IMR-90 (cell line): ENCODE measurements at regions not wholly inside any gene's neighbourhood (a gene's known extent, or its start where the extent isn't known, plus 50 kb on each side); places are given as distances from the start of the nearest gene placed in this dataset.
A peak's percentile ranks its signal among the peaks of the same experiment; 100 is the strongest.

Source experiments
- ATAC-seq: fragments of 200-7000 bp; cut with Tn5 transposase; 2 replicates; pipeline ENCODE4 v1.9.1; 2020; ENCODE audit warnings: low read depth, mild to moderate bottlenecking, moderate library complexity
- BruUV-seq: library from RNA; stranded (reverse); fragments of 400-500 nt; replicated peaks from 2 replicates; lab custom pipeline; 2021; lab: Mats Ljungman, UMichigan
- CTCF ChIA-PET: fragments of 300-600 bp; formaldehyde crosslinking; extraction: SDS; loops from one replicate; lab custom pipeline; 2021; ENCODE audit warnings: antibody characterized with exemption; lab: Yijun Ruan, JAX
- POLR2A ChIA-PET: fragments of 300-600 bp; sonication (Branson Sonifier 250); formaldehyde crosslinking; loops from one replicate; lab custom pipeline; 2022; ENCODE audit warnings: antibody characterized with exemption; ENCODE audit not compliant: unreplicated experiment; lab: Charles Lee
- DNase-seq: peaks from one replicate; pipeline ENCODE4 v3.0.0; 2013
- H2AFZ ChIP-seq: replicated peaks from 2 replicates; pipeline ENCODE3; 2013; ENCODE audit warnings: low read length, mild to moderate bottlenecking; ENCODE audit not compliant: poor library complexity
- H2AK5ac ChIP-seq: 2 replicates; pipeline ENCODE4 v1.6.1; 2013; ENCODE audit warnings: low read depth, low read length, inconsistent platforms
- H2AK9ac ChIP-seq: replicated peaks from 2 replicates; pipeline ENCODE3; 2013; ENCODE audit warnings: mild to moderate bottlenecking, low read depth, low read length, moderate library complexity; ENCODE audit not compliant: poor library complexity
- H2BK120ac ChIP-seq: 2 replicates; pipeline ENCODE4 v1.6.1; 2013; ENCODE audit warnings: low read depth, low read length, inconsistent platforms
- H2BK15ac ChIP-seq: 3 replicates; pipeline ENCODE4 v1.6.1; 2013; ENCODE audit warnings: low read depth, low read length, inconsistent platforms
- H2BK20ac ChIP-seq: 2 replicates; pipeline ENCODE4 v1.6.1; 2013; ENCODE audit warnings: low read depth, mild to moderate bottlenecking, inconsistent platforms, low read length, moderate library complexity
- H2BK5ac ChIP-seq: 2 replicates; pipeline ENCODE4 v1.6.1; 2013; ENCODE audit warnings: mild to moderate bottlenecking, low read depth, low read length, inconsistent platforms; ENCODE audit not compliant: poor library complexity, severe bottlenecking
- H3K14ac ChIP-seq: replicated peaks from 2 replicates; pipeline ENCODE4 v1.6.1; 2013; ENCODE audit warnings: low read depth, low read length, inconsistent platforms
- H3K18ac ChIP-seq: 2 replicates; pipeline ENCODE4 v1.6.1; 2013; ENCODE audit warnings: low read depth, low read length, control low read depth
- H3K23ac ChIP-seq: 2 replicates; pipeline ENCODE4 v1.6.1; 2013; ENCODE audit warnings: low read depth, low read length, inconsistent platforms
- H3K27ac ChIP-seq: 2 replicates; pipeline ENCODE4 v1.5.1; 2013; ENCODE audit warnings: mild to moderate bottlenecking, control low read depth, low read length; ENCODE audit not compliant: insufficient read depth
- H3K27me3 ChIP-seq: 2 replicates; pipeline ENCODE4 v1.6.1; 2013; ENCODE audit warnings: low read length; ENCODE audit not compliant: control insufficient read depth, insufficient read depth
- H3K36me3 ChIP-seq: 2 replicates; pipeline ENCODE4 v1.6.1; 2013; ENCODE audit warnings: low read length, mixed read lengths; ENCODE audit not compliant: control insufficient read depth, insufficient read depth
- H3K4ac ChIP-seq: 2 replicates; pipeline ENCODE4 v1.6.1; 2013; ENCODE audit warnings: low read depth, low read length, inconsistent platforms
- H3K4me1 ChIP-seq: 2 replicates; pipeline ENCODE4 v1.6.1; 2013; ENCODE audit warnings: low read length, mixed read lengths; ENCODE audit not compliant: control insufficient read depth, insufficient read depth
- H3K4me2 ChIP-seq: 2 replicates; pipeline ENCODE4 v1.6.1; 2013; ENCODE audit warnings: low read depth, mild to moderate bottlenecking, control low read depth, low read length, moderate library complexity
- H3K4me3 ChIP-seq: 2 replicates; pipeline ENCODE4 v1.5.1; 2013; ENCODE audit warnings: low read depth, mild to moderate bottlenecking, control low read depth, low read length, moderate library complexity; ENCODE audit not compliant: insufficient read depth
- H3K56ac ChIP-seq: 2 replicates; pipeline ENCODE4 v1.6.1; 2013; ENCODE audit warnings: low read length, inconsistent platforms; ENCODE audit not compliant: insufficient read depth; ENCODE audit errors: extremely low read depth
- H3K79me1 ChIP-seq, 2 experiments: 2 replicates each; pipeline ENCODE4 v1.6.1; 2013; ENCODE audit warnings: low read length in 2 of 2, inconsistent platforms in 1 of 2, low read depth in 1 of 2
- H3K9ac ChIP-seq: 2 replicates; pipeline ENCODE4 v1.6.1; 2013; ENCODE audit warnings: low read depth, low read length, control low read depth
- H3K9me1 ChIP-seq: 2 replicates; pipeline ENCODE4 v1.6.1; 2013; ENCODE audit warnings: low read length, inconsistent platforms; ENCODE audit not compliant: insufficient read depth
- H3K9me3 ChIP-seq: 2 replicates; pipeline ENCODE4 v1.6.1; 2013; ENCODE audit warnings: low read length; ENCODE audit not compliant: control insufficient read depth, insufficient read depth
- H4K20me1 ChIP-seq: 2 replicates; pipeline ENCODE4 v1.6.1; 2013; ENCODE audit warnings: low read length, inconsistent platforms; ENCODE audit not compliant: insufficient read depth
- H4K5ac ChIP-seq: 2 replicates; pipeline ENCODE4 v1.6.1; 2013; ENCODE audit warnings: mild to moderate bottlenecking, low read depth, low read length, control low read depth
- H4K8ac ChIP-seq, 2 experiments: 2 replicates each; pipeline ENCODE4 v1.6.1; 2013; ENCODE audit warnings: low read depth in 2 of 2, low read length in 2 of 2, control low read depth in 1 of 2, inconsistent platforms in 1 of 2
- H4K91ac ChIP-seq: 2 replicates; pipeline ENCODE4 v1.6.1; 2013; ENCODE audit warnings: low read depth, low read length, inconsistent platforms; ENCODE audit not compliant: insufficient read depth
- MAFK ChIP-seq: IDR thresholded peaks from 2 replicates; pipeline ENCODE4 v1.6.1; 2012; ENCODE audit warnings: low read depth, low read length, improper control_type of control experiment
- RFX5 ChIP-seq: IDR thresholded peaks from 2 replicates; pipeline ENCODE4 v1.8.0; 2012; ENCODE audit warnings: low read depth, mild to moderate bottlenecking, low read length, moderate library complexity
- WGBS, 2 experiments: methylation state at CpG; one replicate each; pipeline versions ENCODE4 v1.1.5 to v1.1.7; 2013; ENCODE audit warnings: missing lambda C conversion rate in 2 of 2; ENCODE audit not compliant: insufficient read length in 1 of 2; ENCODE audit errors: extremely low coverage in 2 of 2; 5-methylcytosine and 5-hydroxymethylcytosine counted together
- dilution Hi-C: fragments of 300-500 bp; cut with HindIII; formaldehyde crosslinking; loops from one replicate; pipeline ENCODE4 v1.14.3; 2018; ENCODE audit warnings: low sequenced_read_pairs; ENCODE audit not compliant: unreplicated experiment
- in situ Hi-C: fragments of 300-500 bp; cut with MboI; formaldehyde crosslinking; loops from 3 replicates; pipeline ENCODE4 v1.14.3; 2019; ENCODE audit warnings: low sequenced_read_pairs, inconsistent platforms, mixed read lengths
- intact Hi-C: fragments of 100-400 bp; cut with micrococcal nuclease; formaldehyde crosslinking; loops from 2 replicates; pipeline ENCODE4 v1.10.0; 2022

- H4K5ac ChIP-seq, result no peak overlapping the region
- no peak overlapping the region for H3K18ac ChIP-seq
- H3K9ac ChIP-seq, result no peak overlapping the region
- H3K4me1 ChIP-seq, result no peaks in the 10 kb centered on the region
- in situ Hi-C loops, result no loop called here
- H3K23ac ChIP-seq, result no peak overlapping the region
- no peaks in the 10 kb centered on the region for H3K9me1 ChIP-seq
- intact Hi-C loops, result no loop called here
- no peaks in the 10 kb centered on the region for H4K20me1 ChIP-seq
- CTCF ChIA-PET, result no interaction called here
- no peak overlapping the region for H2AFZ ChIP-seq
- H3K4me2 ChIP-seq, result no peak overlapping the region
- no CpG with 5 or more reads among the region's 1 CpG for WGBS, 2 experiments
- dilution Hi-C loops, result no loop called here
- TF ChIP-seq MAFK (peak; percentile 60), RFX5 (no peak)
- no peaks in the 10 kb centered on the region for H3K36me3 ChIP-seq
- H3K79me1 ChIP-seq, result no peaks in the 10 kb centered on the region
- H2BK15ac ChIP-seq, result no peak overlapping the region
- BruUV-seq, result no TSS peak
- ATAC-seq (no peak), DNase-seq (no peak)
- no peak overlapping the region for H2BK20ac ChIP-seq
- no peak overlapping the region for H3K27ac ChIP-seq
- H2BK120ac ChIP-seq, result no peak overlapping the region
- no peak overlapping the region for H3K56ac ChIP-seq
- H4K8ac ChIP-seq, result no peak overlapping the region
- no peak overlapping the region for H2AK5ac ChIP-seq
- H3K27me3 ChIP-seq, result no peaks in the 10 kb centered on the region
- H2BK5ac ChIP-seq, result no peak overlapping the region
- POLR2A ChIA-PET, result no interaction called here
- no peak overlapping the region for H3K4ac ChIP-seq
- no peak overlapping the region for H3K4me3 ChIP-seq
- H3K14ac ChIP-seq, result no peak overlapping the region
- no peak overlapping the region for H4K91ac ChIP-seq
- H3K9me3 ChIP-seq, result no peaks in the 10 kb centered on the region
- no peak overlapping the region for H2AK9ac ChIP-seq
These were observed 815.8 kb upstream of the EPHA5 start for GRCh38 chr4:66486068-66486467.
